Jurkat, Clone E6-1 (cell line): ENCODE measurements at regions not wholly inside any gene's neighbourhood (a gene's known extent, or its start where the extent isn't known, plus 50 kb on each side); places are given as distances from the start of the nearest gene placed in this dataset.
"Not testable (repeated sequence)": the region's sequence is repeated elsewhere in the genome, so short reads cannot be mapped to it uniquely, and the experiment has no call there.

Experiments
- DNase-seq: peaks from one replicate; pipeline ENCODE4 v3.0.0-alpha.2; 2011; ENCODE audit warnings: low read depth, low spot score
- H3K4me3 ChIP-seq: 2 replicates; pipeline ENCODE4 v1.5.1; 2011; ENCODE audit warnings: mild to moderate bottlenecking, low read length, control low read depth, moderate library complexity

- H3K4me3 ChIP-seq, result no peak overlapping the region
- DNase-seq, result no peak
Measured at GRCh38 chr1:234898455-234899033, 230.1 kb downstream of the TOMM20 start.

- DNase-seq, result no peak
- no peak overlapping the region for H3K4me3 ChIP-seq
Measured at GRCh38 chr1:234897754-234898454, 230.7 kb downstream of the TOMM20 start.

GRCh38 chr1:234897390-234897749, 231.3 kb downstream of the TOMM20 start:
- no peak for DNase-seq
- no peak overlapping the region for H3K4me3 ChIP-seq

- no peak for DNase-seq
- H3K4me3 ChIP-seq, result no peak overlapping the region
Measured at GRCh38 chr1:234896477-234897389, 231.9 kb downstream of the TOMM20 start.

GRCh38 chr1:234893725-234894630, 234.7 kb downstream of the TOMM20 start:
- H3K4me3 ChIP-seq, result no peak overlapping the region
- peak; percentile 67 for DNase-seq

- H3K4me3 ChIP-seq, result no peak overlapping the region
- no peak for DNase-seq
Measured at GRCh38 chr1:234893359-234893724, 235.3 kb downstream of the TOMM20 start.

- H3K4me3 ChIP-seq, result no peak overlapping the region
- no peak for DNase-seq
Measured at GRCh38 chr1:234892642-234893041, 236.0 kb downstream of the TOMM20 start.

GRCh38 chr1:234891427-234891826, 237.2 kb downstream of the TOMM20 start:
- DNase-seq, result no peak
- H3K4me3 ChIP-seq, result no peak overlapping the region

- DNase-seq, result no peak
- no peak overlapping the region for H3K4me3 ChIP-seq
Measured at GRCh38 chr1:234889643-234890042, 239.0 kb downstream of the TOMM20 start.

GRCh38 chr1:234888247-234888646, 240.4 kb downstream of the TOMM20 start:
- H3K4me3 ChIP-seq, DNase-seq: not testable (repeated sequence)

GRCh38 chr1:234887016-234887900, 241.4 kb downstream of the TOMM20 start:
- no peak for DNase-seq

GRCh38 chr1:234886081-234886984, 242.3 kb downstream of the TOMM20 start:
- no peak for DNase-seq
- no peak overlapping the region for H3K4me3 ChIP-seq

More at GRCh38 chr1:234887016-234887900, 241.4 kb downstream of the TOMM20 start:
- no peak overlapping the region for H3K4me3 ChIP-seq

GRCh38 chr1:234885601-234886000, 243.0 kb downstream of the TOMM20 start:
- H3K4me3 ChIP-seq, result no peak overlapping the region
- no peak for DNase-seq

- DNase-seq, result no peak
- no peak overlapping the region for H3K4me3 ChIP-seq
Measured at GRCh38 chr1:234884701-234885100, 243.9 kb downstream of the TOMM20 start.

GRCh38 chr1:234884006-234884405, 244.6 kb downstream of the TOMM20 start:
- DNase-seq, result no peak
- no peak overlapping the region for H3K4me3 ChIP-seq

- DNase-seq, result no peak
- H3K4me3 ChIP-seq, result no peak overlapping the region
Measured at GRCh38 chr1:234882898-234883297, 245.7 kb downstream of the TOMM20 start.
